Right atrium auricular region (tissue), 2 donors: ENCODE measurements at regions not wholly inside any gene's neighbourhood (a gene's known extent, or its start where the extent isn't known, plus 50 kb on each side); places are given as distances from the start of the nearest gene placed in this dataset.

ENCODE experiments used
- DNase-seq: peaks from one replicate; pipeline ENCODE4 v3.0.0-alpha.2; 2019; ENCODE audit warnings: low spot score
- H3K27ac ChIP-seq, 2 donors: fragments of 200-600 bp; sonication (generic); 1 replicate in 1 of 2; 2 replicates in 1 of 2; pipeline ENCODE4 v1.5.1; 2016 to 2019
- H3K27me3 ChIP-seq, 2 donors: fragments of 200-600 bp; sonication (generic); one replicate each; pipeline versions ENCODE4 v1.5.1 to v1.6.0; 2017 to 2019
- H3K36me3 ChIP-seq: fragments of 200-600 bp; sonication (generic); one replicate; pipeline ENCODE4 v1.5.1; 2016
- H3K4me1 ChIP-seq, 2 donors: fragments of 200-600 bp; sonication (generic); one replicate each; pipeline versions ENCODE4 v1.5.1 to v1.6.0; 2017 to 2019
- H3K4me3 ChIP-seq, 2 donors: fragments of 200-600 bp; sonication (generic); 1 replicate in 1 of 2; 2 replicates in 1 of 2; pipeline ENCODE4 v1.5.1; 2017 to 2019; ENCODE audit warnings: mild to moderate bottlenecking in 1 of 2, moderate library complexity in 1 of 2
- H3K9me3 ChIP-seq, 2 donors: fragments of 200-600 bp; sonication (generic); one replicate each; pipeline ENCODE4 v1.5.1; 2019
- TF ChIP-seq, protein P1 (sequence below), 2 donors: fragments of 200-600 bp; sonication (generic); IDR thresholded peaks; one replicate each; pipeline ENCODE4 v1.5.1; 2019; ENCODE audit warnings: antibody characterized with exemption in 2 of 2

GRCh38 chr1:240004086-240004749 lies 87.5 kb upstream of the FMN2 start:
- Histone ChIP-seq H3K9me3 (no peaks in the 10 kb centered on the region), H3K27ac (no peak overlapping the region), H3K36me3 (no peaks in the 10 kb centered on the region), H3K4me3 (no peak overlapping the region), H3K4me1 (no peaks in the 10 kb centered on the region), H3K27me3 (peaks cover 0 to 5% of the 10 kb centered on the region in 2 donors)
- no peak for DNase-seq
- TF ChIP-seq, protein P1, sequence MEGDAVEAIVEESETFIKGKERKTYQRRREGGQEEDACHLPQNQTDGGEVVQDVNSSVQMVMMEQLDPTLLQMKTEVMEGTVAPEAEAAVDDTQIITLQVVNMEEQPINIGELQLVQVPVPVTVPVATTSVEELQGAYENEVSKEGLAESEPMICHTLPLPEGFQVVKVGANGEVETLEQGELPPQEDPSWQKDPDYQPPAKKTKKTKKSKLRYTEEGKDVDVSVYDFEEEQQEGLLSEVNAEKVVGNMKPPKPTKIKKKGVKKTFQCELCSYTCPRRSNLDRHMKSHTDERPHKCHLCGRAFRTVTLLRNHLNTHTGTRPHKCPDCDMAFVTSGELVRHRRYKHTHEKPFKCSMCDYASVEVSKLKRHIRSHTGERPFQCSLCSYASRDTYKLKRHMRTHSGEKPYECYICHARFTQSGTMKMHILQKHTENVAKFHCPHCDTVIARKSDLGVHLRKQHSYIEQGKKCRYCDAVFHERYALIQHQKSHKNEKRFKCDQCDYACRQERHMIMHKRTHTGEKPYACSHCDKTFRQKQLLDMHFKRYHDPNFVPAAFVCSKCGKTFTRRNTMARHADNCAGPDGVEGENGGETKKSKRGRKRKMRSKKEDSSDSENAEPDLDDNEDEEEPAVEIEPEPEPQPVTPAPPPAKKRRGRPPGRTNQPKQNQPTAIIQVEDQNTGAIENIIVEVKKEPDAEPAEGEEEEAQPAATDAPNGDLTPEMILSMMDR (IDR thresholded peaks at IDR 0.05): peak; percentile 30 to 67

- no peaks in the 10 kb centered on the region for H3K36me3 ChIP-seq
- H3K4me3 ChIP-seq: no peak overlapping the region
- no peaks in the 10 kb centered on the region for H3K27me3 ChIP-seq
- no peak for DNase-seq
- peaks cover 0 to 11% of the 10 kb centered on the region in 2 donors for H3K9me3 ChIP-seq
- H3K27ac ChIP-seq: no peak overlapping the region
- H3K4me1 ChIP-seq: no peaks in the 10 kb centered on the region
- TF ChIP-seq, protein P1 (IDR thresholded peaks at IDR 0.05): no peak
These were observed 85.6 kb upstream of the FMN2 start for GRCh38 chr1:240005997-240006650.

DNA sequence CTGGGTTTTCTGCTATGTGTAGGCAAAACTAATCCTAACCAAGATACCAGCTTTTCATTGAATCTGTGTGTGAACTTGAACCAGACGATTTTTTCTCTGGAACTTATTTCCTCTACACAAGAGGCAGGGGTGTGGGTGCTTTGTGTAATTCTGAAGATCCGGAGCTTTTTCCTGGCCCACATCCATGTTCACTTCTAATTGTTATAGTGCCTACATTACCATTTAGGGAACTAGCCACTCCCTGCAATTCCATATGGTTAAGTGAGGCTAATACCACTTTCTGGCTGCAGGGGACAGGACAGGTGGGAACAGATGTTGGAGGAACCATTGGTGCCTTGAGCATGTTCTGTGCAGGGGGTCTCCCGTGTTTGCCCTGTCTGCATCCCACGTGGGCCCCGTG lies 83.4 kb upstream of the FMN2 start:
- Histone ChIP-seq H3K4me3 (no peak overlapping the region), H3K27me3 (no peaks in the 10 kb centered on the region), H3K9me3 (peaks cover 0 to 11% of the 10 kb centered on the region in 2 donors), H3K27ac (no peak overlapping the region), H3K36me3 (no peaks in the 10 kb centered on the region), H3K4me1 (no peaks in the 10 kb centered on the region)
- TF ChIP-seq, protein P1 (IDR thresholded peaks at IDR 0.05): no peak
- DNase-seq: no peak

- TF ChIP-seq, protein P1 (IDR thresholded peaks at IDR 0.05): no peak
- H3K4me3 ChIP-seq: no peak overlapping the region
These were observed 77.6 kb upstream of the FMN2 start for GRCh38 chr1:240014051-240014450.

GRCh38 chr1:240018617-240019016 lies 73.1 kb upstream of the FMN2 start:
- Histone ChIP-seq H3K27ac (no peak overlapping the region), H3K4me3 (no peak overlapping the region), H3K9me3 (peaks cover 0 to 15% of the 10 kb centered on the region in 2 donors), H3K4me1 (no peaks in the 10 kb centered on the region), H3K27me3 (no peaks in the 10 kb centered on the region), H3K36me3 (no peaks in the 10 kb centered on the region)
- no peak for DNase-seq
- TF ChIP-seq, protein P1 (IDR thresholded peaks at IDR 0.05): no peak

More at GRCh38 chr1:240014051-240014450, 77.6 kb upstream of the FMN2 start:
- Histone ChIP-seq H3K4me1 (no peaks in the 10 kb centered on the region), H3K27ac (no peak overlapping the region), H3K27me3 (no peaks in the 10 kb centered on the region), H3K36me3 (no peaks in the 10 kb centered on the region), H3K9me3 (peaks cover 0 to 26% of the 10 kb centered on the region in 2 donors)
- DNase-seq: no peak
